ENCODE measurements at regions not wholly inside any gene's neighbourhood (a gene's known extent, or its start where the extent isn't known, plus 50 kb on each side); places are given as distances from the start of the nearest gene placed in this dataset.
A peak's percentile ranks its signal among the peaks of the same experiment; 100 is the strongest.

DNA sequence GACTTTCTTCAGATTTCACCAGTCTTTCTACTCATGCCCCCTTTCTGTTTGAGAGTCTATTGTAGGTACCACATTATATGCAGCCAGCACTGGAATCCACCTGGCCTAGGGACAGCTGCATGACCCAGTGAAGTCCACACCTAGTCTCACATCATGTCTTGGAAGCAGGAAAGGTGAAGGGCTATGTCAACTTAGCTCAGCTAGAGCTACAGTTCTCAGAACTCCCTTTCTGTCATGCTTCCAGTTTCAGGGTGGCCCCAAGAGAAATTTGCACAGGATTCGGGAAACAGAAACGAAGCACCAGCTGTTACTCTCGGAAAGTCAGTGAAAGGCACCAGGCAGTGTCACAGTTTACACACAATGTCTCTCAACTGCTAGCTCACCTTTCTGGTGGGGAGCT, 51.6 kb upstream of the NLRP1 start:
- peaks cover 0 to 10% of the 10 kb centered on the region in 2 donors for H3K27me3 ChIP-seq
- no peaks in the 10 kb centered on the region for H3K36me3 ChIP-seq
- no peak overlapping the region for H3K27ac ChIP-seq
- no peak overlapping the region for H3K4me3 ChIP-seq
- TF ChIP-seq, protein P1, sequence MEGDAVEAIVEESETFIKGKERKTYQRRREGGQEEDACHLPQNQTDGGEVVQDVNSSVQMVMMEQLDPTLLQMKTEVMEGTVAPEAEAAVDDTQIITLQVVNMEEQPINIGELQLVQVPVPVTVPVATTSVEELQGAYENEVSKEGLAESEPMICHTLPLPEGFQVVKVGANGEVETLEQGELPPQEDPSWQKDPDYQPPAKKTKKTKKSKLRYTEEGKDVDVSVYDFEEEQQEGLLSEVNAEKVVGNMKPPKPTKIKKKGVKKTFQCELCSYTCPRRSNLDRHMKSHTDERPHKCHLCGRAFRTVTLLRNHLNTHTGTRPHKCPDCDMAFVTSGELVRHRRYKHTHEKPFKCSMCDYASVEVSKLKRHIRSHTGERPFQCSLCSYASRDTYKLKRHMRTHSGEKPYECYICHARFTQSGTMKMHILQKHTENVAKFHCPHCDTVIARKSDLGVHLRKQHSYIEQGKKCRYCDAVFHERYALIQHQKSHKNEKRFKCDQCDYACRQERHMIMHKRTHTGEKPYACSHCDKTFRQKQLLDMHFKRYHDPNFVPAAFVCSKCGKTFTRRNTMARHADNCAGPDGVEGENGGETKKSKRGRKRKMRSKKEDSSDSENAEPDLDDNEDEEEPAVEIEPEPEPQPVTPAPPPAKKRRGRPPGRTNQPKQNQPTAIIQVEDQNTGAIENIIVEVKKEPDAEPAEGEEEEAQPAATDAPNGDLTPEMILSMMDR (IDR thresholded peaks at IDR 0.05) = no peak
- no peaks in the 10 kb centered on the region for H3K9me3 ChIP-seq
- DNase-seq = no peak
- H3K4me1 ChIP-seq = no peaks in the 10 kb centered on the region
- intact Hi-C loops (cut with DNase I; ENCODE audit: low total_unique reads) = no loop called here

DNA sequence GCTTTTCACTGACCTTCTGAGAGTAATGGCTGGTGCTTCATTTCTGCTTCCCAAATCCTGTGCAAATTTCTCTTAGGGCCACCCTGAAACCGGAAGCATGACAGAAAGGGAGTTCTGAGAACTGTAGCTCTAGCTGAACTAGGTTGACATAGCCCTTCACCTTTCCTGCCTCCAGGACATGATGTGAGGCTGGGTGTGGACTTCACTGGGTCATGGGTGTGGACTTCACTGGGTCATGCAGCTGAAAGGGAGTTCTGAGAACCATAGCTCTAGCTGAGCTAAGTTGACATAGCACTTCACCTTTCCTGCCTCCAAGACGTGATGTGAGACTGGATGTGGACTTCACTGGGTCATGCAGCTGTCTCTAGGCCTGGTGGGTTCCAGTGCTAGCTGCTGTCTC, 54.3 kb upstream of the NLRP1 start:
- no peaks in the 10 kb centered on the region for H3K4me1 ChIP-seq
- no peak overlapping the region for H3K27ac ChIP-seq
- no peaks in the 10 kb centered on the region for H3K36me3 ChIP-seq
- no peak overlapping the region for H3K4me3 ChIP-seq
- H3K9me3 ChIP-seq = no peaks in the 10 kb centered on the region
- intact Hi-C loops (cut with DNase I; ENCODE audit: low total_unique reads) = no loop called here
- no peak for DNase-seq
- TF ChIP-seq, protein P1 (IDR thresholded peaks at IDR 0.05) = no peak
- H3K27me3 ChIP-seq = peaks cover 0 to 8% of the 10 kb centered on the region in 2 donors

DNA sequence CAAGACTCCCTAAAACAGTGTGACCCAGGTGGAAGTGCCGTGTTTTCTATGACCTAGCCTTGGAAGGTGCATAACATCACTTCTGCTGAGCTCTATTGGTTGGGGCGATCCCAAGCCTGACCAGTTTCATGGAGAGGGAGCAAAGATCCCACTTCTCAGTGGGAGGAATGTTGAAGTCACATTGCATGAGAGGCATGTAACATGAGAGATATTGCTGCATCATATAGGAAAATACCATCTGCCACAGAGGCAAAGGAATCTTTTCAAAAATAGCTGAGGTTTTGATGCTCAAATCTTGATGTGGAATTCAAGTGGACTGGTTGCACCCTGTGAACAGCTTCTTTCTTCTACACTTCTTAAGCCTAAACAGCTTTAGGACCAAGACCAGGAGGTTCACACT, 56.4 kb upstream of the NLRP1 start:
- H3K27ac ChIP-seq = no peak overlapping the region
- no peak for DNase-seq
- H3K4me1 ChIP-seq = no peaks in the 10 kb centered on the region
- peaks cover 0 to 8% of the 10 kb centered on the region in 2 donors for H3K27me3 ChIP-seq
- intact Hi-C loops (cut with DNase I; ENCODE audit: low total_unique reads) = no loop called here
- H3K4me3 ChIP-seq = no peak overlapping the region
- H3K36me3 ChIP-seq = no peaks in the 10 kb centered on the region
- H3K9me3 ChIP-seq = no peaks in the 10 kb centered on the region
- TF ChIP-seq, protein P1 (IDR thresholded peaks at IDR 0.05) = no peak

DNA sequence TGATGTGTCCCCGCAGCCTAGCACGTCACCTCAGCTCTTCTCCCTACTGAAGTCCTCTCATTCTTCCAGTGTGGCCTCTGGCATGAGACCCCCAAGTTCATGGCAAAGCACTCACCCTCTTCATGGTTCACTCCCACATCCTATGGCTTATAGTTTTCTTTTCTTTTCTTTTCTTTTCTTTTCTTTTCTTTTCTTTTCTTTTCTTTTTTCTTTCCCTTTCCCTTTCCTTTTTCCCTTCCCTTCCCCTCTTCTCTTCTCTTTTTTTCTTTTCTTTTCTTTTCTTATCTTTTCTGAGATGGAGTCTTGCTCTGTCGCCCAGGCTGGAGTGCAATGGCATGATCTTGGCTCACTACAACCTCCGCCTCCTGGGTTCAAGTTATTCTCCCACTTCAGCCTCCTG, 58.4 kb upstream of the NLRP1 start:
- Histone ChIP-seq H3K27me3 (peaks cover 0 to 8% of the 10 kb centered on the region in 2 donors), H3K4me1 (no peaks in the 10 kb centered on the region), H3K9me3 (no peaks in the 10 kb centered on the region), H3K27ac (no peak overlapping the region), H3K36me3 (no peaks in the 10 kb centered on the region), H3K4me3 (no peak overlapping the region)
- TF ChIP-seq, protein P1 (IDR thresholded peaks at IDR 0.05) = no peak
- no peak for DNase-seq
- intact Hi-C loops (cut with DNase I; ENCODE audit: low total_unique reads) = no loop called here

DNA sequence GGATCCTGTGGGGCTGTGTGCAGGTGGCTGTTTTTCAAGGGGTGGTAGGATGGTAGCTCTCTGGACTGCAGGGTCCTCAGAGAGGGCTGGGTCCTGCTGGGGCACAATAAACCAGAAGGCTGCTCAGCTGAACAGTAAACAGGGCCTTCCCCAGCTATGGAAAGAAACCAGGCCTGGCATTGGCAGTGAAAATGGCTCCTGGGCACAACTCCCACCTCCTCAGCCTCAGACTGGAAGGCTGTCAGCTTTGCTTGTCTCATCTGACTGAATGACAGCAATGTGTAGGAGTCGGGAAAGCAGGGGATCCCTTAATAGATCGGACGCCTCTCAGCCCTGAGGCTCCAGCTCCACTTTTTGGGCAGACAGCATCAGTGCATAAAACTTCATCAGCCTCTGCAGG, 59.8 kb upstream of the NLRP1 start:
- no peak overlapping the region for H3K27ac ChIP-seq
- TF ChIP-seq, protein P1 (IDR thresholded peaks at IDR 0.05) = no peak

DNA sequence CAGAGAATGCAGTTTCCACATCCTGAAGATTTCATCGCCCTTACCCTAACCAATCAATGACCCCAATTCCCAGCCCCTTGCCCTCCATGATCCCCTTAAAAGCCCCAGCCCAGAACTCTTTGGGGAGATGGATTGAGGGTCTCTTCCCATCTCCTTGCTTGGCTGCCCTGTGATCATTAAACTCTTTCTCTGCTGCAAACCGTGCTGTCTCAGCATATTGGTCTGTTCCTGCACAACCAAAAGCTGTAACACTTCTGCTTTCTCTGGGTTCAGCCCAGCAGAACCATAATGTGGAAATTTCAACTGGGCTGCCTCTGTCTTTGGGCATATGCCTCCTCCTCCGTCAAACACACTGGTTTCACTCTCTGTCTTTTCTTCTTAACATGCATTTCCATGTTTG, 67.0 kb upstream of the NLRP1 start:
- H3K9me3 ChIP-seq = peaks cover 3 to 36% (median 12%) of the 10 kb centered on the region in 3 donors
- TF ChIP-seq, protein P1 (IDR thresholded peaks at IDR 0.05) = no peak
- no peaks in the 10 kb centered on the region for H3K4me1 ChIP-seq
- no peak overlapping the region for H3K27ac ChIP-seq
- H3K36me3 ChIP-seq = no peaks in the 10 kb centered on the region
- intact Hi-C loops (cut with DNase I; ENCODE audit: low total_unique reads) = no loop called here
- H3K27me3 ChIP-seq = no peaks in the 10 kb centered on the region
- DNase-seq = peak in 1 of 2 donors; percentile 3
- H3K4me3 ChIP-seq = no peak overlapping the region

More for the DNA sequence above, 59.8 kb upstream of the NLRP1 start:
- Histone ChIP-seq H3K4me3 (no peak overlapping the region), H3K9me3 (no peaks in the 10 kb centered on the region), H3K36me3 (no peaks in the 10 kb centered on the region), H3K4me1 (no peaks in the 10 kb centered on the region), H3K27me3 (peaks cover 0 to 3% of the 10 kb centered on the region in 2 donors)
- intact Hi-C loops (cut with DNase I; ENCODE audit: low total_unique reads) = no loop called here
- no peak for DNase-seq
